ENCODE measurements at regions not wholly inside any gene's neighbourhood (a gene's known extent, or its start where the extent isn't known, plus 50 kb on each side); places are given as distances from the start of the nearest gene placed in this dataset.

DNA sequence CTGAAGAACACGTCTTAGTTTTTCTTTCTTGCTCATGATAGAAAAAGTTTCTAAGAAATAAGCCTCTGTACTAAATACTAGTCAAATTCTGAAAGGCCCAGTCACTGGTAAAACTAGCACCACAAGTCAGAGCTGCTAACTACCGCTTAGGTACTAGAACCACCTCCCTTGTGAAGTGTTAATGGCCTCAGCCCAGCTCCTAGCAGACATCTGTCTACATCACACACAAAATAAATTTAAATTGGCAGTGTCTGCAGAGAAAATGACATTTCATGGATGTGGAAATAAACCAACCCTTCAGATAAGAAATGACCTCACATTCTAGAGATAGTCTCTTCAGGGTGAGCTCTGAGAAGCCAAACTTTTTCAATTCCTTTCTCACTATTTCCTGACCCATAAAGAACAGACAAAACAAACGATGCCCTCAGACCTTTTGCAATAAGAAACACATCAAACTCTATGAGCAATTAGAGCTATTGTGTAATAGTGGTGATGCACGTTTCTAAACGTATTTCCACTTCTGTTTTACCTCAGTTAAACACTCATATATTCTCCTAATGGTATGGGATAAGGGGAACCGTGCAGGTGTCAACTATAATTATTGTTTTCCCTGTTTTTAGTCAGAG is 70.3 kb upstream of the DSG1 start:
- 15% methylated on average over 6 of the region's 6 CpGs for WGBS (ENCODE audit: insufficient coverage, low coverage, missing lambda C conversion rate)
- TF ChIP-seq ZNF23 (CRISPR knock-in tag; IDR thresholded peaks at IDR 0.05) (no peak), CEBPB (tag; IDR thresholded peaks at IDR 0.05) (peak; percentile 81), PHTF2 (CRISPR knock-in tag; IDR thresholded peaks at IDR 0.05) (no peak), HMBOX1 (IDR thresholded peaks at IDR 0.05) (peak; percentile 73), ILK (tag; IDR thresholded peaks at IDR 0.05; ENCODE audit: borderline replicate concordance, low read depth) (no peak), ZC3H4 (CRISPR knock-in tag; IDR thresholded peaks at IDR 0.05; ENCODE audit: borderline replicate concordance) (no peak), CEBPG (CRISPR knock-in tag; IDR thresholded peaks at IDR 0.05) (no peak), CEBPG (tag; conservative IDR thresholded peaks at IDR 0.05 in 1 of 2, IDR thresholded peaks at IDR 0.05 in 1 of 2) (peak in 1 of 2 experiments; percentile 57; a peak in 2 of 4 replicates), IFI16 (CRISPR knock-in tag; IDR thresholded peaks at IDR 0.05) (no peak)
- in situ Hi-C loops (cut with MboI) (no loop called here), intact Hi-C loops (cut with micrococcal nuclease) (no loop called here)
- no peaks in the 10 kb centered on the region for H3K36me3 ChIP-seq (ENCODE audit: control insufficient read depth, insufficient read depth, low read length)
- no peaks in the 10 kb centered on the region for H4K20me1 ChIP-seq (replicated peaks; ENCODE audit: control insufficient read depth, insufficient read depth, low read length)
- H3K9me3 ChIP-seq (replicated peaks; ENCODE audit: control insufficient read depth, insufficient read depth, low read depth, low read length), result no peaks in the 10 kb centered on the region
- no peak overlapping the region for H3K4me3 ChIP-seq
- H3K79me2 ChIP-seq (ENCODE audit: control insufficient read depth, insufficient read depth, low read length), result no peaks in the 10 kb centered on the region
- H3K9me1 ChIP-seq (ENCODE audit: control insufficient read depth, insufficient read depth, low read length), result no peaks in the 10 kb centered on the region
- H3K9ac ChIP-seq (ENCODE audit: insufficient read depth in 1 of 2, low read depth in 2 of 2, low read length in 2 of 2), result no peak overlapping the region
- H3K4me1 ChIP-seq (replicated peaks in 1 of 2; ENCODE audit: control insufficient read depth in 2 of 2, insufficient read depth in 2 of 2, low read length in 2 of 2), result no peaks in the 10 kb centered on the region; a peak in 1 of 5 replicates
- H3K4me2 ChIP-seq (ENCODE audit: insufficient read depth, low read length), result no peak overlapping the region
- BruUV-seq (replicated peaks), result no TSS peak
- H2AFZ ChIP-seq (ENCODE audit: low read depth, low read length), result peak overlapping the region; percentile 12; the same call in 1 of the 2 replicates
- DNase-seq (ENCODE audit: extremely low read depth in 1 of 4, low spot score in 3 of 4) (no peak), ATAC-seq (no peak), FAIRE-seq (no peak)
- CTCF ChIA-PET (ENCODE audit: low intra/inter-chr PET ratio), result no interaction called here
- no peaks in the 10 kb centered on the region for H3K27me3 ChIP-seq (ENCODE audit: control insufficient read depth in 2 of 2, insufficient read depth in 2 of 2, low read length in 2 of 2)
- POLR2A ChIA-PET, result interaction anchor here (1.4 kb wide), 1 partner anchor 10 kb away, joined by 3 read pairs; no protein-coding TSS in a partner anchor
- no peak overlapping the region for H3K27ac ChIP-seq (ENCODE audit: extremely low read depth, low read depth, low read length)

All from K562 (cell line).